ENCODE measurements at regions not wholly inside any gene's neighbourhood (a gene's known extent, or its start where the extent isn't known, plus 50 kb on each side); places are given as distances from the start of the nearest gene placed in this dataset.

GRCh38 chr3:120532969-120533368 lies 63.2 kb upstream of the NDUFB4 start:
- TF ChIP-seq POLR2AphosphoS5 (IDR thresholded peaks at IDR 0.05; ENCODE audit: insufficient read depth, low read depth, low read length) (no peak), MAX (IDR thresholded peaks at IDR 0.05; ENCODE audit: insufficient read depth, insufficient read length) (no peak), CTCF (IDR thresholded peaks at IDR 0.05; ENCODE audit: extremely low read depth in 1 of 2, insufficient read depth in 1 of 2, low read depth in 1 of 2, low read length in 2 of 2) (no peak), POLR2A (IDR thresholded peaks at IDR 0.05; ENCODE audit: low read depth, low read length) (no peak), EZH2 (IDR thresholded peaks at IDR 0.05; ENCODE audit: borderline replicate concordance, low read depth, low read length, severe bottlenecking) (no peak), FOS (IDR thresholded peaks at IDR 0.05; ENCODE audit: borderline replicate concordance, insufficient read depth, low read length) (no peak), MYC (IDR thresholded peaks at IDR 0.05; ENCODE audit: low read depth, low read length) (no peak), JUN (IDR thresholded peaks at IDR 0.05; ENCODE audit: borderline replicate concordance, insufficient read depth, insufficient read length, low read depth) (no peak)
